Naive B cell (primary cell): ENCODE measurements at regions not wholly inside any gene's neighbourhood (a gene's known extent, or its start where the extent isn't known, plus 50 kb on each side); places are given as distances from the start of the nearest gene placed in this dataset.

Experiments
- ATAC-seq, 2 donors: fragments of 150-1000 bp; cut with Tn5 transposase; 2 replicates each; pipeline ENCODE4 v1.10.0; 2021; ENCODE audit warnings: low read depth in 2 of 2, mild to moderate bottlenecking in 2 of 2, moderate library complexity in 2 of 2
- DNase-seq: peaks from one replicate; pipeline ENCODE4 v3.0.0; 2022
- H3K27ac Mint-ChIP-seq, 6 donors: one replicate each; pipeline ENCODE4 v1.8.0; 2020 to 2022; ENCODE audit warnings: mild to moderate bottlenecking in 6 of 6, mixed read lengths in 6 of 6, moderate library complexity in 5 of 6, inconsistent platforms in 2 of 6
- H3K27me3 Mint-ChIP-seq, 3 donors: one replicate each; pipeline ENCODE4 v1.8.0; 2021 to 2022; ENCODE audit warnings: mixed read lengths in 3 of 3, mild to moderate bottlenecking in 1 of 3
- H3K36me3 Mint-ChIP-seq, 2 donors: one replicate each; pipeline ENCODE4 v1.8.0; 2020 to 2022; ENCODE audit warnings: mixed read lengths in 2 of 2, inconsistent platforms in 1 of 2, mild to moderate bottlenecking in 1 of 2
- H3K4me1 Mint-ChIP-seq, 3 donors: one replicate each; pipeline ENCODE4 v1.8.0; 2020 to 2022; ENCODE audit warnings: mixed read lengths in 3 of 3, inconsistent platforms in 1 of 3, mild to moderate bottlenecking in 1 of 3, moderate library complexity in 1 of 3
- H3K4me3 Mint-ChIP-seq, 8 donors: one replicate each; pipeline ENCODE4 v1.8.0; 2020 to 2022; ENCODE audit warnings: mild to moderate bottlenecking in 8 of 8, mixed read lengths in 8 of 8, moderate library complexity in 8 of 8, inconsistent platforms in 2 of 8
- H3K9me3 Mint-ChIP-seq, 7 donors: one replicate each; pipeline ENCODE4 v1.8.0; 2020 to 2022; ENCODE audit warnings: mixed read lengths in 7 of 7, mild to moderate bottlenecking in 5 of 7, inconsistent platforms in 2 of 7, moderate library complexity in 1 of 7

GRCh38 chr2:11969774-11970173, 223.3 kb downstream of the LPIN1 start:
- H3K4me1 Mint-ChIP-seq, result peaks cover 19 to 38% (median 20%) of the 10 kb centered on the region in 3 donors
- H3K36me3 Mint-ChIP-seq, result peaks cover 6 to 27% of the 10 kb centered on the region in 2 donors
- H3K4me3 Mint-ChIP-seq, result no peak overlapping the region
- H3K27ac Mint-ChIP-seq, result no peak overlapping the region
- no peak for ATAC-seq
- H3K27me3 Mint-ChIP-seq, result no peaks in the 10 kb centered on the region
- peaks cover 9 to 32% (median 30%) of the 10 kb centered on the region in 7 donors for H3K9me3 Mint-ChIP-seq
- no peak for DNase-seq

DNA sequence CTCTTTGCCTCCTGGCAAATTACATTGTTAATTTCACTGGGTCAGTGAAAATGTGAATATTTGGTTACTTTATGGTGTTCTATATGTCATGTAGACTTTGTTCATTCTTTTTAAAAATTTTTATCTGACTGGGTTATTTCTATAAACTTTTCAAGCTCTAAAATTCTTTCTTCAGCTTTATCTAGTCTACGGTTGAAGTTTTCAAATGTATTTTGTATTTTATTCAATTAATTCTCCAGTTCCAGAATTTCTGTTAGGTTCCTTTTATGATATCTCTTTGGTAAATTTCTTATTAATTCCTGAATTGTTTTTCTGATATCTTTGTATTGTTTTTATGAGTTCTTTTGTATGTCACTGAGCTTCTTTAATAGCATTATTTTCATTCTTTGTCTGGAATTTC, 228.1 kb downstream of the LPIN1 start:
- Mint-ChIP-seq H3K27me3 (no peaks in the 10 kb centered on the region), H3K4me3 (no peak overlapping the region), H3K4me1 (peaks cover 19 to 34% (median 19%) of the 10 kb centered on the region in 3 donors), H3K36me3 (peaks cover 6 to 34% of the 10 kb centered on the region in 2 donors), H3K9me3 (peaks cover 12 to 48% (median 36%) of the 10 kb centered on the region in 7 donors), H3K27ac (no peak overlapping the region)
- no peak for DNase-seq
- no peak for ATAC-seq

DNA sequence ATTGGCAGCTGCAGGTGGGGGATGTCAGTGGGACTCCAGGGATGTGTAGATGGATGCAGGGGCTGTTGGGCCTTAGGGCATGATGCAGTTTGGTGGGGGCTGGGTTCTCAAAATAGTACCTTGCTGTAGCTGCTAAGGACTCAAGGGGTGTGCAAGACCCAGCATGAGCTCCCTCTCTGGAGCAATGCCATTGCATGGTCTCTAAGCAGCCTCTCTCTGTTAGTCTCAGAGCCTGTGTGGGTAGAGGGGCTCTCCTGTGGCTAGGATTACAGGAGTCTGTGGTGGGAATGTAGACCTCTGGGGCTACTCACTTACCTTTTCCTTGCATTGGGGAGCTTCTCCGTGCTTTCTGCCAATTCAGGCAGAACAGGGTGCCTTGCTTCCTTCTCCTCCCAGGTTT, 228.9 kb downstream of the LPIN1 start:
- peaks cover 11 to 48% (median 36%) of the 10 kb centered on the region in 7 donors for H3K9me3 Mint-ChIP-seq
- H3K4me3 Mint-ChIP-seq, result no peak overlapping the region
- H3K27ac Mint-ChIP-seq, result peak overlapping the region in 1 of 6 donors; percentile 64
- H3K27me3 Mint-ChIP-seq, result no peaks in the 10 kb centered on the region
- ATAC-seq (no peak), DNase-seq (no peak)
- peaks cover 6 to 34% of the 10 kb centered on the region in 2 donors for H3K36me3 Mint-ChIP-seq
- peaks cover 18 to 31% (median 19%) of the 10 kb centered on the region in 3 donors for H3K4me1 Mint-ChIP-seq

- peaks cover 7 to 48% (median 36%) of the 10 kb centered on the region in 7 donors for H3K9me3 Mint-ChIP-seq
- peak overlapping the region in 1 of 6 donors; percentile 42 for H3K27ac Mint-ChIP-seq
- peaks cover 6 to 34% of the 10 kb centered on the region in 2 donors for H3K36me3 Mint-ChIP-seq
- DNase-seq (no peak), ATAC-seq (no peak)
- H3K4me1 Mint-ChIP-seq, result peaks cover 14 to 31% (median 18%) of the 10 kb centered on the region in 3 donors
- no peaks in the 10 kb centered on the region for H3K27me3 Mint-ChIP-seq
- H3K4me3 Mint-ChIP-seq, result no peak overlapping the region
Measured at GRCh38 chr2:11976073-11976472, 229.6 kb downstream of the LPIN1 start.

DNA sequence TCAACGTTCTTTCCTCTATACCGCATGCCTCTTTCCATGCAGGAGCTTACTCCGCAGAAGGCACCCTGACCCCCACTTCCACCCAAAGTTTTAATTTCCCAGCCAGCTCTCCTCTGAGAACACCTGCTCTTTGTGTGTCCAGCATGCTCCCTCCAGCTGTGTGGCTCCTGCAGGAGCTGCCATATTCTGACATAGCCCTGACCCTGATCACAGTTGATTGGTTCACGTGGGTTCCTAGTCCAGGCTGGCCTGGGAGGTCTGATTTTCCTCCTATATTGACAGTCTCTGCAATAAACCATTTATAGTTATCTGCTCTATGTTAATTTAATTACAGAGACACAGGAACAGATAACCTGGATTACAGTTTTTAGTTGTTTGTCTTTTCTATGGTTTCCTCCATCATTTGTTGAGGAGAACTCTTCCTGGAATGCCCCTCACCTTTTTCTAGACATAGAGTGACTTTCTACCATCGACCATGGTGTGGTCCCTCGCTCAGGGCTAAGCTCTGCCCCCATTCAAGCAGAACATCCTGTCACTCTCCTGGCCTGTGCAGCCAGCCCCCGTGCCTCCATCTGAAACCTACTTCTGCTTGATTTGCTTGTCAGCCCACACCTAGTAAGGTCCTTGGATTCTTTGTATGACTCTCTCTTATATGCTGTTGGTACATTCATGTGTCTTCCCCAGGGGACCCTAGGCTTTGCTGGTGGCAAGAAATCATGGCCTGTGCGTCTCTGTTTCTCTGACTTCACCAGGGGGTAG, 231.5 kb downstream of the LPIN1 start:
- Mint-ChIP-seq H3K36me3 (peaks cover 6 to 31% of the 10 kb centered on the region in 2 donors), H3K4me3 (peak overlapping the region in 1 of 8 donors; percentile 35), H3K27me3 (no peaks in the 10 kb centered on the region), H3K27ac (no peak overlapping the region), H3K4me1 (peaks cover 5 to 16% (median 15%) of the 10 kb centered on the region in 3 donors), H3K9me3 (peaks cover 7 to 38% (median 23%) of the 10 kb centered on the region in 7 donors)
- ATAC-seq (no peak), DNase-seq (no peak)

GRCh38 chr2:11980809-11981208, 234.4 kb downstream of the LPIN1 start:
- DNase-seq (no peak), ATAC-seq (no peak)
- Mint-ChIP-seq H3K4me1 (peaks cover 5 to 21% (median 16%) of the 10 kb centered on the region in 3 donors), H3K27ac (peak overlapping the region in 1 of 6 donors; percentile 47), H3K36me3 (peaks cover 0 to 7% of the 10 kb centered on the region in 2 donors), H3K9me3 (peaks cover 0 to 10% (median 2%) of the 10 kb centered on the region in 7 donors), H3K4me3 (no peak overlapping the region), H3K27me3 (no peaks in the 10 kb centered on the region)

- H3K36me3 Mint-ChIP-seq, result peaks cover 0 to 7% of the 10 kb centered on the region in 2 donors
- no peak overlapping the region for H3K4me3 Mint-ChIP-seq
- no peak for DNase-seq
- ATAC-seq, result no peak
- peak overlapping the region in 2 of 6 donors; percentile 32 to 42 for H3K27ac Mint-ChIP-seq
- no peaks in the 10 kb centered on the region for H3K27me3 Mint-ChIP-seq
- H3K9me3 Mint-ChIP-seq, result peaks cover 0 to 6% (median 2%) of the 10 kb centered on the region in 7 donors
- peaks cover under 1 to 16% (median 8%) of the 10 kb centered on the region in 3 donors for H3K4me1 Mint-ChIP-seq
Measured at GRCh38 chr2:11983401-11983800, 237.0 kb downstream of the LPIN1 start.

DNA sequence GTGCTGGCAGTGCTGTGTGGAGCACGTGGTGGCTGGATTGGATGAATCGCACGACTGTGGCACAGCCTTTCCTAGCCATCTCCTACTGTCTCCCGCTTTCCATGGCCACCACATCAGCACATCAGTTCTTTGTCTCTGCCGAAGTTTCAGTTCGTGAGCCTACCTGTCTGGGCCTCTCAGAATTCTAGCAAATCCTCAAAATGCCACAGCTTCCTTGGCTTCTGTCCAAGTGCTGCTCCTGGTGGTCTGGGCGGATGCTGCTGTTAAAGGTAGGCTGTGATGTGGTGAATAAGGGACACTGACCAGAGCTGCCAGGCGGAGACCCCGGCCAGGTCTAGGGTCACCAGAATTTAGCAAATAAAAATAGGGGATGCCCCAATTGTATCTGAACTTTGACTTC, 237.4 kb downstream of the LPIN1 start:
- Mint-ChIP-seq H3K4me3 (no peak overlapping the region), H3K27me3 (no peaks in the 10 kb centered on the region), H3K9me3 (peaks cover 0 to 6% (median 2%) of the 10 kb centered on the region in 7 donors), H3K36me3 (peaks cover 0 to 7% of the 10 kb centered on the region in 2 donors), H3K4me1 (peaks cover 0 to 15% (median 8%) of the 10 kb centered on the region in 3 donors), H3K27ac (no peak overlapping the region)
- ATAC-seq (no peak), DNase-seq (no peak)

DNA sequence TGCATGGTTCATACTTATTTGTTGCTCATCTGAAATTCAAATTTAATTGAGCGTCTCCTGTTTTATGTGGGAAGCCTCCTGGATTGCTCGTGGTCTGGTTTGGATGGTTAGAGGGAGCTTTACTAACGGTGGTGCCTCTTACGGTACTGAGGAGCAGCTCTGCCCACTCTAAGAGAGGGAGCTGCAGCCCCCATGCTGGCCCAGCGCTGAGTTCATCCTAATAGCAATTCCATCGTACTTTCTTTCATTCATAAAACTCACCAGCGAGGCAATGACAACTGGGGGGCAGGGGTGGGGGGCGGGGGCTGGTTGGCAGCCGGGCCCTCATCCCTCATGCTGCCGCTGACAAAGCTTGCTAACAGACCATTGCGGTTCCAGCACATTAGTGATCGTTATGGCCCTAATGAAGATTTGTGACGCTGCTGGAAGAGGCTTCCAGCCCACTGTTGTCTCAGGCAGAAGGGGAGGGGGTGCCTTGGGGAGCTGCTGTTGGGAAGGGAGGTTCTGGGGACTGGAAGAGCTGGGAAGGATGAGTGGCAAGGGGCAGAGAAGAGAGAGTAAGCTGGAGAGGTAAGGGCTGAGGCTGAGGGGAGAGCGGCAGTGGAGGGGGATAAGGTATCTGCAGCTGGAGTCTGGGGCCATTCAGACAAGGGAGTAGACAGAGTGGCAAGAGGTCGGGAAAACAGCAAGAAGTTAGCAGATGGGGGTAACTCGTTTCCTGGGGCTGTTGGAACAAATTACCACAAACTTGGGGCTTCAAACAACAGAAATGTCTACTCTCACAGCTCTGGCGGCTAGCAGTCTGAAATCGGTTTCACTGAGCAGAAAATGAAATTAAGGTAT, 238.1 kb downstream of the LPIN1 start:
- peak overlapping the region in 1 of 6 donors; percentile 7 for H3K27ac Mint-ChIP-seq
- peaks cover 0 to 18% (median 3%) of the 10 kb centered on the region in 3 donors for H3K4me1 Mint-ChIP-seq
- peaks cover 0 to 7% of the 10 kb centered on the region in 2 donors for H3K36me3 Mint-ChIP-seq
- no peak for ATAC-seq
- H3K27me3 Mint-ChIP-seq, result no peaks in the 10 kb centered on the region
- no peak overlapping the region for H3K4me3 Mint-ChIP-seq
- H3K9me3 Mint-ChIP-seq, result peaks cover 1 to 6% (median 2%) of the 10 kb centered on the region in 7 donors
- no peak for DNase-seq

GRCh38 chr2:11985817-11986566, 239.6 kb downstream of the LPIN1 start:
- peaks cover 0 to 7% of the 10 kb centered on the region in 2 donors for H3K36me3 Mint-ChIP-seq
- H3K27ac Mint-ChIP-seq, result no peak overlapping the region
- H3K27me3 Mint-ChIP-seq, result no peaks in the 10 kb centered on the region
- no peak for DNase-seq
- peaks cover 1 to 6% (median 2%) of the 10 kb centered on the region in 7 donors for H3K9me3 Mint-ChIP-seq
- H3K4me3 Mint-ChIP-seq, result no peak overlapping the region
- ATAC-seq, result no peak
- H3K4me1 Mint-ChIP-seq, result peaks cover under 1 to 15% (median 1%) of the 10 kb centered on the region in 3 donors

DNA sequence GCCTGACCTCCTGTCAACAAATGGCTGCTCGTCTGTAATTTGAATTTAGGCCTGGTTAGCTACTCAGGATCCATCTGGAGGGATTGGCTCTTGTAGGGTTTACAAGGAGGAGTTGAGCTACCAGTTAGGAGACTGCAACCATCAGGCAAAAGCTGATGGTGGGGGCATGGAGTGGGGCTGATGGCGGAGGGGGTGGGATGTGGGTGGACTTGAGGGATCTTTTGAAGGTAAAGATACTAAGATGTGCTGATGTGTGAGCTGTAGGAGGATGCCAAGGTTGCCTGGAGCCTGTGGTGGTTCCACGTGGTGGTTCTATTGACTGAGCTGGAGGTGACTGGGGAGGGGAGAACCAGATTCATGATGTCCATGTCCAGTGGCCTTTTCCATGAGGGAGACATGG, 240.7 kb downstream of the LPIN1 start:
- Mint-ChIP-seq H3K4me3 (no peak overlapping the region), H3K27ac (peak overlapping the region in 1 of 6 donors; percentile 86), H3K4me1 (peaks cover 4 to 18% (median 10%) of the 10 kb centered on the region in 3 donors), H3K9me3 (peaks cover 0 to 6% (median 1%) of the 10 kb centered on the region in 7 donors), H3K36me3 (no peaks in the 10 kb centered on the region), H3K27me3 (no peaks in the 10 kb centered on the region)
- no peak for ATAC-seq
- no peak for DNase-seq

DNA sequence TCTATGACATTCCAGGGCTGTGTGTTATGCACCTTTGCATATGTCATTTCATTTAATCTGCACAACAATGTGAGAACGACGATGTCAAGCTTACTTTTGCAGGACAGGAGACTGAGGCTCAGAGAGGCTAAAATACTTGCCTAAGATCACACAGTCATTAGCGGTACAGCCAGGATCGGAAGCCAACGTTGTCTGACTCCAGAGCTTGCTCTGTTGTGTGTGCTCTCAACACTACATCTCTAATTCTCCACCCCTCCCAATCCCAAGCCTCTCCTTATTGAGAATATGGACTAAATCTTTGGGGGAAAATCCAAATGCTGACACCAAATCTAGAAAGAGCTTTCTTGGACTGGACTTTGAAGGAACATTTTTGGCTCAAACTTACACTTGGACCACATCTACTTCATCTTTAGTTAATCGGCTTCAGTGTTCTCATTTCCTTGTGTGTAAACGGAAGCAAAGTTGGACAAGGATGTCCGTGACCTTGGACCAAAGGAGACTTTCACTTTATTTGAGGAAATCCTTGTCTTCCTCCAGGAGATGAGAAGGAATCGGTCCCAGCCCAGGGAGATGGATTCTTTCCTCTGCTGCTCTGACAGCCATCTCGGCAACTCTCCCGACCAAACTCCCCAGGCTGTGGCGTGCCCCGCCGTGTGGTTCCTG, 242.4 kb downstream of the LPIN1 start:
- Mint-ChIP-seq H3K27ac (peak overlapping the region in 2 of 6 donors; percentile 29 to 80), H3K4me1 (peaks cover 4 to 22% (median 18%) of the 10 kb centered on the region in 3 donors), H3K4me3 (no peak overlapping the region), H3K36me3 (peaks cover 0 to 5% of the 10 kb centered on the region in 2 donors), H3K9me3 (peaks cover 0 to 6% (median 2%) of the 10 kb centered on the region in 7 donors), H3K27me3 (peaks cover 0 to 6% (median 0%) of the 10 kb centered on the region in 3 donors)
- DNase-seq (no peak), ATAC-seq (no peak)
